GM12878 (cell line): ENCODE measurements at regions not wholly inside any gene's neighbourhood (a gene's known extent, or its start where the extent isn't known, plus 50 kb on each side); places are given as distances from the start of the nearest gene placed in this dataset.

Experiments
- ATAC-seq: fragments of 200-7000 bp; cut with Tn5 transposase; 3 replicates; pipeline ENCODE4 v1.9.1; 2020; ENCODE audit warnings: mild to moderate bottlenecking, moderate library complexity
- BruUV-seq: library from RNA; stranded (reverse); fragments of 400-500 nt; replicated peaks from 2 replicates; lab custom pipeline; 2021; lab: Mats Ljungman, UMichigan
- CTCF ChIA-PET: fragments of 300-600 bp; sonication (Branson Sonifier 250); formaldehyde crosslinking; extraction: SDS; loops from one replicate; lab custom pipeline; 2021; ENCODE audit warnings: inconsistent platforms; lab: Yijun Ruan, JAX
- POLR2A ChIA-PET: fragments of 350-600 bp; formaldehyde crosslinking; extraction: SDS; loops from one replicate; lab custom pipeline; 2021; ENCODE audit warnings: inconsistent platforms; lab: Charles Lee
- RAD21 ChIA-PET: fragments of 300-600 bp; sonication (Branson Sonifier 250); formaldehyde crosslinking; loops from one replicate; lab custom pipeline; 2023; ENCODE audit warnings: antibody characterized with exemption; ENCODE audit not compliant: unreplicated experiment; lab: Charles Lee
- SMC1A ChIA-PET: fragments of 300-600 bp; sonication (Branson Sonifier 250); formaldehyde crosslinking; loops from one replicate; lab custom pipeline; 2023; ENCODE audit not compliant: unreplicated experiment, uncharacterized antibody; lab: Charles Lee
- DNase-seq: peaks from one replicate; pipeline ENCODE4 v3.0.0-alpha.2; 2011; ENCODE audit warnings: low read depth, low spot score
- FAIRE-seq: peaks from 3 replicates; lab custom pipeline; 2011; peaks lifted over from hg19 to GRCh38; lab: Jason Lieb, UNC
- H2AFZ ChIP-seq: 2 replicates; pipeline ENCODE4 v1.6.0; 2011; ENCODE audit warnings: low read depth, low read length, control low read depth; ENCODE audit not compliant: control insufficient read depth
- H3K27ac ChIP-seq: 2 replicates; pipeline ENCODE4 v1.5.1; 2011; ENCODE audit warnings: control low read depth; ENCODE audit not compliant: control insufficient read depth, insufficient read depth
- H3K27me3 ChIP-seq, 2 experiments: replicated peaks in 1 of 2; 2 replicates each; pipeline versions ENCODE4 v1.6.0 to v1.6.1; 2011; ENCODE audit warnings: low read length in 1 of 2; ENCODE audit not compliant: control insufficient read depth in 2 of 2, insufficient read depth in 2 of 2
- H3K36me3 ChIP-seq, 2 experiments: 2 replicates each; pipeline ENCODE4 v1.5.1; 2011; ENCODE audit warnings: low read length in 1 of 2; ENCODE audit not compliant: control insufficient read depth in 2 of 2, insufficient read depth in 2 of 2
- H3K4me1 ChIP-seq: 2 replicates; pipeline ENCODE4 v1.6.1; 2011; ENCODE audit warnings: mild to moderate bottlenecking, low read length, moderate library complexity, mixed read lengths; ENCODE audit not compliant: control insufficient read depth, insufficient read depth
- H3K4me2 ChIP-seq: 2 replicates; pipeline ENCODE4 v1.6.0; 2011; ENCODE audit warnings: control low read depth; ENCODE audit not compliant: control insufficient read depth, insufficient read depth
- H3K4me3 ChIP-seq: fragments of 200-600 bp; sonication (generic); 2 replicates; pipeline ENCODE4 v1.5.1; 2016
- H3K79me2 ChIP-seq: 2 replicates; pipeline ENCODE4 v1.6.0; 2011; ENCODE audit warnings: low read length; ENCODE audit not compliant: control insufficient read depth, insufficient read depth
- H3K9ac ChIP-seq: 2 replicates; pipeline ENCODE4 v1.8.0; 2011; ENCODE audit warnings: low read length, control low read depth, mixed read lengths; ENCODE audit not compliant: control insufficient read depth, insufficient read depth
- H3K9me3 ChIP-seq: replicated peaks from 3 replicates; pipeline ENCODE4 v1.5.1; 2011; ENCODE audit warnings: mild to moderate bottlenecking, low read length; ENCODE audit not compliant: control insufficient read depth, insufficient read depth
- H4K20me1 ChIP-seq: 2 replicates; pipeline ENCODE4 v1.6.0; 2011; ENCODE audit not compliant: control insufficient read depth, insufficient read depth
- CEBPB ChIP-seq, 2 experiments: fragments of 150-350 bp in 1 of 2; IDR thresholded peaks; 2 replicates each; pipeline ENCODE4 v1.6.1; 2012 to 2014; ENCODE audit warnings: low read depth in 2 of 2, low read length in 2 of 2, borderline replicate concordance in 1 of 2, inconsistent platforms in 1 of 2
- FOS ChIP-seq: IDR thresholded peaks from 3 replicates; pipeline ENCODE4 v1.6.1; 2011; ENCODE audit warnings: borderline replicate concordance; ENCODE audit not compliant: insufficient read length; ENCODE audit errors: extremely low read depth
- JUNB ChIP-seq: IDR thresholded peaks from 2 replicates; pipeline ENCODE4 v1.6.1; 2016; ENCODE audit warnings: antibody characterized with exemption, mild to moderate bottlenecking
- MTA3 ChIP-seq: IDR thresholded peaks from 2 replicates; pipeline ENCODE4 v1.6.1; 2012; ENCODE audit warnings: low read length, inconsistent platforms, borderline replicate concordance
- NFYA ChIP-seq: IDR thresholded peaks from 2 replicates; pipeline ENCODE4 v1.6.1; 2011; ENCODE audit warnings: low read depth, mild to moderate bottlenecking, low read length, improper control_type of control experiment, borderline replicate concordance
- NR2F1 ChIP-seq: fragments of 450-650 bp; conservative IDR thresholded peaks from 2 replicates; pipeline ENCODE4 v1.6.1; 2017; ENCODE audit warnings: mild to moderate bottlenecking
- RB1 ChIP-seq: fragments of 450-650 bp; formaldehyde crosslinking; IDR thresholded peaks from 2 replicates; pipeline ENCODE4 v1.6.1; 2017; ENCODE audit warnings: mild to moderate bottlenecking, borderline replicate concordance
- RELA ChIP-seq: fragments of 450-650 bp; IDR thresholded peaks from 2 replicates; pipeline ENCODE4 v1.8.0; 2014; ENCODE audit warnings: borderline replicate concordance; ENCODE audit not compliant: partially characterized antibody
- RUNX3 ChIP-seq: IDR thresholded peaks from 2 replicates; pipeline ENCODE4 v1.6.1; 2012; ENCODE audit warnings: low read length, inconsistent platforms
- SIX5 ChIP-seq: IDR thresholded peaks from 2 replicates; pipeline ENCODE4 v1.6.1; 2011; ENCODE audit warnings: mild to moderate bottlenecking, low read depth, low read length, moderate library complexity; ENCODE audit not compliant: severe bottlenecking
- SMARCA5 ChIP-seq: fragments of 450-650 bp; IDR thresholded peaks from 2 replicates; pipeline ENCODE4 v1.6.1; 2017; ENCODE audit warnings: mild to moderate bottlenecking
- TBL1XR1 ChIP-seq: IDR thresholded peaks from 2 replicates; pipeline ENCODE4 v1.6.1; 2012; ENCODE audit warnings: low read depth, low read length, improper control_type of control experiment
- TCF3 ChIP-seq: IDR thresholded peaks from 2 replicates; pipeline ENCODE4 v1.6.1; 2012; ENCODE audit warnings: low read depth, mild to moderate bottlenecking, low read length, borderline replicate concordance; ENCODE audit not compliant: insufficient read depth
- WGBS: methylation state at CpG from one replicate; pipeline ENCODE4 v1.1.6; 2016; ENCODE audit warnings: low lambda C conversion rate; ENCODE audit not compliant: insufficient replicate concordance, insufficient coverage; ENCODE audit errors: missing lambda C conversion rate; 5-methylcytosine and 5-hydroxymethylcytosine counted together
- in situ Hi-C: fragments of 300-500 bp; cut with MboI; formaldehyde crosslinking; loops from 9 replicates; pipeline ENCODE4 v1.14.3; 2018; ENCODE audit warnings: mixed read lengths
- intact Hi-C: fragments of 100-400 bp; cut with micrococcal nuclease; formaldehyde crosslinking; loops from one replicate; pipeline ENCODE4 v1.14.2; 2022; ENCODE audit not compliant: unreplicated experiment
- TF ChIP-seq, protein P1 (sequence below): IDR thresholded peaks from 2 replicates; pipeline ENCODE4 v1.6.1; 2011; ENCODE audit warnings: mild to moderate bottlenecking, low read depth, low read length, moderate library complexity; ENCODE audit not compliant: insufficient replicate concordance
- TF ChIP-seq, protein P2 (sequence below): fragments of 450-650 bp; IDR thresholded peaks from 2 replicates; pipeline ENCODE4 v1.6.1; 2017; ENCODE audit warnings: mild to moderate bottlenecking, moderate library complexity
- TF ChIP-seq, protein P3 (sequence below): fragments of 450-650 bp; IDR thresholded peaks from 2 replicates; pipeline ENCODE4 v1.6.1; 2017; ENCODE audit warnings: antibody characterized with exemption, mild to moderate bottlenecking, moderate library complexity
- TF ChIP-seq, protein P4 (sequence below): IDR thresholded peaks from 2 replicates; pipeline ENCODE4 v1.6.1; 2012; ENCODE audit warnings: low read depth, low read length, improper control_type of control experiment

DNA sequence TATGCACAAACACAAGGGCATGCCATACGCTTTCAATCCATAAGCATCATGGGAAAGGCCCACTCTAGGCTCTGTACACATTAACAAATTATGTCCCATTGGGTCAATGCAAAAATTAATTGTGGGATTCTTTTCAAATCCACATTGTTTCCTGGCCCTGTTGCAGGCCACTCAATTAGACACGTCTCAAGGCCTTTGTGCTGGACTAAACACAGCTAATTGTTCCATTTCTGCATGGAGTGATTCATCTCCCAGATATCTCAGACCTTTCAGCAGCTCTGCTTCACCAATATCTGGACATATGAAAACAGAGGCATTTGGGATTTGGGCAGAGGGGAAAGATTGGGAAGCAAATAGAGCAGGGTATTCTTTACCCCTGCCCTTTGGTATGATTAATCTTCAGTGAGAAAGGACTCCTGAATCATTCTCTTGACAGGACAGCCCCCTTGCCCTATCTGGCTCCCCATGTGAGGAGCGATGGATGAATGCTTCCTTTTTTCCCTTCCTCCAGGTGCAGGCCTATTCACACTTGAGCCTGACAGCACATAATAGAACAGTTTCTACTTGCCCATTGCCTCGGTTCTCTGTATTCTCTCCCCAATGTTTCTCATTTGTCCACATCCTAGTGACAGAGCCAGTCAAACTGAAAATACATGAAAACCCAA is 547.6 kb downstream of the HAO1 start:
- Histone ChIP-seq H3K36me3 (no peaks in the 10 kb centered on the region), H3K4me3 (no peak overlapping the region), H3K9ac (no peak overlapping the region), H3K9me3 (no peaks in the 10 kb centered on the region), H4K20me1 (no peaks in the 10 kb centered on the region), H3K79me2 (no peaks in the 10 kb centered on the region), H2AFZ (no peak overlapping the region), H3K4me2 (no peak overlapping the region), H3K27me3 (no peaks in the 10 kb centered on the region), H3K27ac (no peak overlapping the region), H3K4me1 (no peaks in the 10 kb centered on the region)
- 16% methylated on average over 4 of the region's 4 CpGs for WGBS
- intact Hi-C loops (no loop called here), in situ Hi-C loops (loop anchor here (10.0 kb wide), 1 partner anchor 58 kb away; no protein-coding TSS in a partner anchor)
- ChIA-PET POLR2A (no interaction called here), SMC1A (no interaction called here), CTCF (no interaction called here), RAD21 (no interaction called here)
- no peak for FAIRE-seq
- no peak for DNase-seq
- no TSS peak for BruUV-seq
- ATAC-seq, result no peak; the same call in 2 of the 3 replicates
- TF ChIP-seq, protein P1, sequence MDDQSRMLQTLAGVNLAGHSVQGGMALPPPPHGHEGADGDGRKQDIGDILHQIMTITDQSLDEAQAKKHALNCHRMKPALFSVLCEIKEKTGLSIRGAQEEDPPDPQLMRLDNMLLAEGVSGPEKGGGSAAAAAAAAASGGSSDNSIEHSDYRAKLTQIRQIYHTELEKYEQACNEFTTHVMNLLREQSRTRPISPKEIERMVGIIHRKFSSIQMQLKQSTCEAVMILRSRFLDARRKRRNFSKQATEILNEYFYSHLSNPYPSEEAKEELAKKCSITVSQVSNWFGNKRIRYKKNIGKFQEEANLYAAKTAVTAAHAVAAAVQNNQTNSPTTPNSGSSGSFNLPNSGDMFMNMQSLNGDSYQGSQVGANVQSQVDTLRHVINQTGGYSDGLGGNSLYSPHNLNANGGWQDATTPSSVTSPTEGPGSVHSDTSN, result no peak
- TF ChIP-seq, protein P2, sequence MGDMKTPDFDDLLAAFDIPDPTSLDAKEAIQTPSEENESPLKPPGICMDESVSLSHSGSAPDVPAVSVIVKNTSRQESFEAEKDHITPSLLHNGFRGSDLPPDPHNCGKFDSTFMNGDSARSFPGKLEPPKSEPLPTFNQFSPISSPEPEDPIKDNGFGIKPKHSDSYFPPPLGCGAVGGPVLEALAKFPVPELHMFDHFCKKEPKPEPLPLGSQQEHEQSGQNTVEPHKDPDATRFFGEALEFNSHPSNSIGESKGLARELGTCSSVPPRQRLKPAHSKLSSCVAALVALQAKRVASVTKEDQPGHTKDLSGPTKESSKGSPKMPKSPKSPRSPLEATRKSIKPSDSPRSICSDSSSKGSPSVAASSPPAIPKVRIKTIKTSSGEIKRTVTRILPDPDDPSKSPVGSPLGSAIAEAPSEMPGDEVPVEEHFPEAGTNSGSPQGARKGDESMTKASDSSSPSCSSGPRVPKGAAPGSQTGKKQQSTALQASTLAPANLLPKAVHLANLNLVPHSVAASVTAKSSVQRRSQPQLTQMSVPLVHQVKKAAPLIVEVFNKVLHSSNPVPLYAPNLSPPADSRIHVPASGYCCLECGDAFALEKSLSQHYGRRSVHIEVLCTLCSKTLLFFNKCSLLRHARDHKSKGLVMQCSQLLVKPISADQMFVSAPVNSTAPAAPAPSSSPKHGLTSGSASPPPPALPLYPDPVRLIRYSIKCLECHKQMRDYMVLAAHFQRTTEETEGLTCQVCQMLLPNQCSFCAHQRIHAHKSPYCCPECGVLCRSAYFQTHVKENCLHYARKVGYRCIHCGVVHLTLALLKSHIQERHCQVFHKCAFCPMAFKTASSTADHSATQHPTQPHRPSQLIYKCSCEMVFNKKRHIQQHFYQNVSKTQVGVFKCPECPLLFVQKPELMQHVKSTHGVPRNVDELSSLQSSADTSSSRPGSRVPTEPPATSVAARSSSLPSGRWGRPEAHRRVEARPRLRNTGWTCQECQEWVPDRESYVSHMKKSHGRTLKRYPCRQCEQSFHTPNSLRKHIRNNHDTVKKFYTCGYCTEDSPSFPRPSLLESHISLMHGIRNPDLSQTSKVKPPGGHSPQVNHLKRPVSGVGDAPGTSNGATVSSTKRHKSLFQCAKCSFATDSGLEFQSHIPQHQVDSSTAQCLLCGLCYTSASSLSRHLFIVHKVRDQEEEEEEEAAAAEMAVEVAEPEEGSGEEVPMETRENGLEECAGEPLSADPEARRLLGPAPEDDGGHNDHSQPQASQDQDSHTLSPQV, result no peak
- TF ChIP-seq FOS, result no peak
- TF ChIP-seq TCF3, result no peak
- no peak for TF ChIP-seq MTA3
- no peak for TF ChIP-seq CEBPB (IDR thresholded peaks at IDR 0.05; ENCODE audit: borderline replicate concordance in 1 of 2, low read depth in 2 of 2, low read length in 2 of 2)
- TF ChIP-seq RELA, result no peak
- no peak for TF ChIP-seq TBL1XR1
- TF ChIP-seq NR2F1, result no peak
- TF ChIP-seq RUNX3, result peak; percentile 29; the same call in 1 of the 2 replicates
- no peak for TF ChIP-seq SIX5
- no peak for TF ChIP-seq NFYA
- no peak for TF ChIP-seq RB1
- TF ChIP-seq, protein P3, sequence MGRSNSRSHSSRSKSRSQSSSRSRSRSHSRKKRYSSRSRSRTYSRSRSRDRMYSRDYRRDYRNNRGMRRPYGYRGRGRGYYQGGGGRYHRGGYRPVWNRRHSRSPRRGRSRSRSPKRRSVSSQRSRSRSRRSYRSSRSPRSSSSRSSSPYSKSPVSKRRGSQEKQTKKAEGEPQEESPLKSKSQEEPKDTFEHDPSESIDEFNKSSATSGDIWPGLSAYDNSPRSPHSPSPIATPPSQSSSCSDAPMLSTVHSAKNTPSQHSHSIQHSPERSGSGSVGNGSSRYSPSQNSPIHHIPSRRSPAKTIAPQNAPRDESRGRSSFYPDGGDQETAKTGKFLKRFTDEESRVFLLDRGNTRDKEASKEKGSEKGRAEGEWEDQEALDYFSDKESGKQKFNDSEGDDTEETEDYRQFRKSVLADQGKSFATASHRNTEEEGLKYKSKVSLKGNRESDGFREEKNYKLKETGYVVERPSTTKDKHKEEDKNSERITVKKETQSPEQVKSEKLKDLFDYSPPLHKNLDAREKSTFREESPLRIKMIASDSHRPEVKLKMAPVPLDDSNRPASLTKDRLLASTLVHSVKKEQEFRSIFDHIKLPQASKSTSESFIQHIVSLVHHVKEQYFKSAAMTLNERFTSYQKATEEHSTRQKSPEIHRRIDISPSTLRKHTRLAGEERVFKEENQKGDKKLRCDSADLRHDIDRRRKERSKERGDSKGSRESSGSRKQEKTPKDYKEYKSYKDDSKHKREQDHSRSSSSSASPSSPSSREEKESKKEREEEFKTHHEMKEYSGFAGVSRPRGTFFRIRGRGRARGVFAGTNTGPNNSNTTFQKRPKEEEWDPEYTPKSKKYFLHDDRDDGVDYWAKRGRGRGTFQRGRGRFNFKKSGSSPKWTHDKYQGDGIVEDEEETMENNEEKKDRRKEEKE, result no peak
- TF ChIP-seq SMARCA5, result no peak
- TF ChIP-seq JUNB, result peak; percentile 48
- TF ChIP-seq, protein P4, sequence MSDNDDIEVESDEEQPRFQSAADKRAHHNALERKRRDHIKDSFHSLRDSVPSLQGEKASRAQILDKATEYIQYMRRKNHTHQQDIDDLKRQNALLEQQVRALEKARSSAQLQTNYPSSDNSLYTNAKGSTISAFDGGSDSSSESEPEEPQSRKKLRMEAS, result no peak
